ENCODE measurements at regions not wholly inside any gene's neighbourhood (a gene's known extent, or its start where the extent isn't known, plus 50 kb on each side); places are given as distances from the start of the nearest gene placed in this dataset.
"Not testable (repeated sequence)": the region's sequence is repeated elsewhere in the genome, so short reads cannot be mapped to it uniquely, and the experiment has no call there.

DNA sequence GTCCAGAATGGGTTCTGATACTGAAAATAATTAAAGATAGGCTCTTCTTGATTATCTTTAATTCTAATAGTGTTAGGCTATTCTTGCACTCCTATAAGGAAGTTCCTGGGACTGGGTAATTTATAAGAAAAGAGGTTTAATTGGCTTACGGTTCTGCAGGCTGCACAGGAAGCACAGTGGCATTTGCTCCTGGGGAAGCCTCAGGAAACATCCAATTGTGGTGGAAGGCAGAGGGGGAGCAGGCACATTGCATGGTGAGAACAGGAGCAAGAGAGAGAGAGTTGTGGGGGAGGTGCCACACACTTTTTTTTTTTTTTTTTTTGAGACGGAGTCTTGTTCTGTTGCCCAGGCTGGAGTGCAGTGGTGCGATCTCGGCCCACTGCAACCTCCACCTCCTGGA is 540.3 kb downstream of the RFPL4B start:
- not testable (repeated sequence) for H3K27ac Mint-ChIP-seq; H3K4me3 ChIP-seq; ATAC-seq; H3K9me3 Mint-ChIP-seq; H3K4me1 ChIP-seq (ENCODE audit: insufficient read depth); H2AFZ ChIP-seq; H3K4me2 ChIP-seq; H3K27me3 Mint-ChIP-seq (ENCODE audit: insufficient read depth, low read depth, poor library complexity); H3K4me3 Mint-ChIP-seq; DNase-seq (ENCODE audit: low spot score); H3K27me3 ChIP-seq (ENCODE audit: insufficient read depth); H3F3A ChIP-seq (replicated peaks; ENCODE audit: low read depth); H3K36me3 Mint-ChIP-seq (ENCODE audit: low read depth); H3K36me3 ChIP-seq (ENCODE audit: insufficient read depth); H3K27ac ChIP-seq (ENCODE audit: low read depth); H3K9me2 ChIP-seq (ENCODE audit: insufficient read depth); H3K4me1 Mint-ChIP-seq; H4K20me1 ChIP-seq (replicated peaks; ENCODE audit: insufficient read depth); H3K79me2 ChIP-seq (replicated peaks; ENCODE audit: insufficient read depth)

DNA sequence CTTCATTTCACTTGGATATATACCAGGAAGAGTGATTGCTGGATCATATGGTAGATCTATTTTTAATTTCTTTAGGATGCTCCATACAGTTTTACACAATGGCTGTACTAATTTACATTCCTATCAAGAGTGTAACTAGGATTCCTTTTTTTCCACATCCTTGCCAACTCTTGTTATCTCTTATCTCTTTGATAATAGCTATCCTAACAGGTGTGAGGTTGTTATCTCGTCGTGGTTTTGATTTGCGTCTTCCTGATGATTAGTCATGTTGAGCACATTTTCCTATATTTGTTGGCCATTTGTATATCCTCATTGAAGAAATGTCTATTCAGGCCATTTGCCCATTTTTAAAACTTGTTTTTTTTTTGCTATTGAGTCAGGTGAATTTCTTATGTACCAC is 552.4 kb downstream of the RFPL4B start:
- H3K4me3 Mint-ChIP-seq, result no peak overlapping the region
- Histone ChIP-seq H3K4me3 (no peak overlapping the region), H2AFZ (no peak overlapping the region), H3K4me2 (no peak overlapping the region), H3F3A (replicated peaks; ENCODE audit: low read depth) (no peaks in the 10 kb centered on the region), H3K27ac (ENCODE audit: low read depth) (no peak overlapping the region), H3K79me2 (replicated peaks; ENCODE audit: insufficient read depth) (no peaks in the 10 kb centered on the region), H4K20me1 (replicated peaks; ENCODE audit: insufficient read depth) (no peaks in the 10 kb centered on the region), H3K9me2 (ENCODE audit: insufficient read depth) (no peaks in the 10 kb centered on the region), H3K4me1 (ENCODE audit: insufficient read depth) (no peaks in the 10 kb centered on the region), H3K36me3 (ENCODE audit: insufficient read depth) (no peaks in the 10 kb centered on the region), H3K27me3 (ENCODE audit: insufficient read depth) (no peaks in the 10 kb centered on the region)
- H3K9me3 Mint-ChIP-seq, result peaks cover 14% of the 10 kb centered on the region
- DNase-seq (ENCODE audit: low spot score) (no peak), ATAC-seq (no peak)
- TF ChIP-seq JUNB (IDR thresholded peaks at IDR 0.05; ENCODE audit: unreplicated experiment) (no peak), CREB1 (CRISPR knock-in tag; IDR thresholded peaks at IDR 0.05; ENCODE audit: low read depth) (no peak), EZH2 (IDR thresholded peaks at IDR 0.05; ENCODE audit: low read depth, unreplicated experiment) (no peak), STAT1 (IDR thresholded peaks at IDR 0.05; ENCODE audit: unreplicated experiment) (no peak), POLR2AphosphoS5 (IDR thresholded peaks at IDR 0.05; ENCODE audit: low read depth) (no peak), EZH2phosphoT487 (IDR thresholded peaks at IDR 0.05; ENCODE audit: unreplicated experiment) (no peak)
- TF ChIP-seq, protein P1, sequence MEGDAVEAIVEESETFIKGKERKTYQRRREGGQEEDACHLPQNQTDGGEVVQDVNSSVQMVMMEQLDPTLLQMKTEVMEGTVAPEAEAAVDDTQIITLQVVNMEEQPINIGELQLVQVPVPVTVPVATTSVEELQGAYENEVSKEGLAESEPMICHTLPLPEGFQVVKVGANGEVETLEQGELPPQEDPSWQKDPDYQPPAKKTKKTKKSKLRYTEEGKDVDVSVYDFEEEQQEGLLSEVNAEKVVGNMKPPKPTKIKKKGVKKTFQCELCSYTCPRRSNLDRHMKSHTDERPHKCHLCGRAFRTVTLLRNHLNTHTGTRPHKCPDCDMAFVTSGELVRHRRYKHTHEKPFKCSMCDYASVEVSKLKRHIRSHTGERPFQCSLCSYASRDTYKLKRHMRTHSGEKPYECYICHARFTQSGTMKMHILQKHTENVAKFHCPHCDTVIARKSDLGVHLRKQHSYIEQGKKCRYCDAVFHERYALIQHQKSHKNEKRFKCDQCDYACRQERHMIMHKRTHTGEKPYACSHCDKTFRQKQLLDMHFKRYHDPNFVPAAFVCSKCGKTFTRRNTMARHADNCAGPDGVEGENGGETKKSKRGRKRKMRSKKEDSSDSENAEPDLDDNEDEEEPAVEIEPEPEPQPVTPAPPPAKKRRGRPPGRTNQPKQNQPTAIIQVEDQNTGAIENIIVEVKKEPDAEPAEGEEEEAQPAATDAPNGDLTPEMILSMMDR (conservative IDR thresholded peaks at IDR 0.05; ENCODE audit: low read depth in 2 of 2), result no peak
- TF ChIP-seq, protein P2, sequence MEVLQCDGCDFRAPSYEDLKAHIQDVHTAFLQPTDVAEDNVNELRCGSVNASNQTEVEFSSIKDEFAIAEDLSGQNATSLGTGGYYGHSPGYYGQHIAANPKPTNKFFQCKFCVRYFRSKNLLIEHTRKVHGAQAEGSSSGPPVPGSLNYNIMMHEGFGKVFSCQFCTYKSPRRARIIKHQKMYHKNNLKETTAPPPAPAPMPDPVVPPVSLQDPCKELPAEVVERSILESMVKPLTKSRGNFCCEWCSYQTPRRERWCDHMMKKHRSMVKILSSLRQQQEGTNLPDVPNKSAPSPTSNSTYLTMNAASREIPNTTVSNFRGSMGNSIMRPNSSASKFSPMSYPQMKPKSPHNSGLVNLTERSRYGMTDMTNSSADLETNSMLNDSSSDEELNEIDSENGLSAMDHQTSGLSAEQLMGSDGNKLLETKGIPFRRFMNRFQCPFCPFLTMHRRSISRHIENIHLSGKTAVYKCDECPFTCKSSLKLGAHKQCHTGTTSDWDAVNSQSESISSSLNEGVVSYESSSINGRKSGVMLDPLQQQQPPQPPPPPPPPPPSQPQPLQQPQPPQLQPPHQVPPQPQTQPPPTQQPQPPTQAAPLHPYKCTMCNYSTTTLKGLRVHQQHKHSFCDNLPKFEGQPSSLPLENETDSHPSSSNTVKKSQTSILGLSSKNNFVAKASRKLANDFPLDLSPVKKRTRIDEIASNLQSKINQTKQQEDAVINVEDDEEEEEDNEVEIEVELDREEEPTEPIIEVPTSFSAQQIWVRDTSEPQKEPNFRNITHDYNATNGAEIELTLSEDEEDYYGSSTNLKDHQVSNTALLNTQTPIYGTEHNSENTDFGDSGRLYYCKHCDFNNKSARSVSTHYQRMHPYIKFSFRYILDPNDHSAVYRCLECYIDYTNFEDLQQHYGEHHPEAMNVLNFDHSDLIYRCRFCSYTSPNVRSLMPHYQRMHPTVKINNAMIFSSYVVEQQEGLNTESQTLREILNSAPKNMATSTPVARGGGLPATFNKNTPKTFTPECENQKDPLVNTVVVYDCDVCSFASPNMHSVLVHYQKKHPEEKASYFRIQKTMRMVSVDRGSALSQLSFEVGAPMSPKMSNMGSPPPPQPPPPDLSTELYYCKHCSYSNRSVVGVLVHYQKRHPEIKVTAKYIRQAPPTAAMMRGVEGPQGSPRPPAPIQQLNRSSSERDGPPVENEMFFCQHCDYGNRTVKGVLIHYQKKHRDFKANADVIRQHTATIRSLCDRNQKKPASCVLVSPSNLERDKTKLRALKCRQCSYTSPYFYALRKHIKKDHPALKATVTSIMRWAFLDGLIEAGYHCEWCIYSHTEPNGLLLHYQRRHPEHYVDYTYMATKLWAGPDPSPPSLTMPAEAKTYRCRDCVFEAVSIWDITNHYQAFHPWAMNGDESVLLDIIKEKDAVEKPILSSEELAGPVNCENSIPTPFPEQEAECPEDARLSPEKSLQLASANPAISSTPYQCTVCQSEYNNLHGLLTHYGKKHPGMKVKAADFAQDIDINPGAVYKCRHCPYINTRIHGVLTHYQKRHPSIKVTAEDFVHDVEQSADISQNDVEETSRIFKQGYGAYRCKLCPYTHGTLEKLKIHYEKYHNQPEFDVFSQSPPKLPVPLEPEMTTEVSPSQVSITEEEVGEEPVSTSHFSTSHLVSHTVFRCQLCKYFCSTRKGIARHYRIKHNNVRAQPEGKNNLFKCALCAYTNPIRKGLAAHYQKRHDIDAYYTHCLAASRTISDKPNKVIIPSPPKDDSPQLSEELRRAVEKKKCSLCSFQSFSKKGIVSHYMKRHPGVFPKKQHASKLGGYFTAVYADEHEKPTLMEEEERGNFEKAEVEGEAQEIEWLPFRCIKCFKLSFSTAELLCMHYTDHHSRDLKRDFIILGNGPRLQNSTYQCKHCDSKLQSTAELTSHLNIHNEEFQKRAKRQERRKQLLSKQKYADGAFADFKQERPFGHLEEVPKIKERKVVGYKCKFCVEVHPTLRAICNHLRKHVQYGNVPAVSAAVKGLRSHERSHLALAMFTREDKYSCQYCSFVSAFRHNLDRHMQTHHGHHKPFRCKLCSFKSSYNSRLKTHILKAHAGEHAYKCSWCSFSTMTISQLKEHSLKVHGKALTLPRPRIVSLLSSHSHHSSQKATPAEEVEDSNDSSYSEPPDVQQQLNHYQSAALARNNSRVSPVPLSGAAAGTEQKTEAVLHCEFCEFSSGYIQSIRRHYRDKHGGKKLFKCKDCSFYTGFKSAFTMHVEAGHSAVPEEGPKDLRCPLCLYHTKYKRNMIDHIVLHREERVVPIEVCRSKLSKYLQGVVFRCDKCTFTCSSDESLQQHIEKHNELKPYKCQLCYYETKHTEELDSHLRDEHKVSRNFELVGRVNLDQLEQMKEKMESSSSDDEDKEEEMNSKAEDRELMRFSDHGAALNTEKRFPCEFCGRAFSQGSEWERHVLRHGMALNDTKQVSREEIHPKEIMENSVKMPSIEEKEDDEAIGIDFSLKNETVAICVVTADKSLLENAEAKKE (CRISPR knock-in tag; IDR thresholded peaks at IDR 0.05), result no peak
- H3K27me3 Mint-ChIP-seq (ENCODE audit: insufficient read depth, low read depth, poor library complexity), result no peaks in the 10 kb centered on the region
- no peaks in the 10 kb centered on the region for H3K4me1 Mint-ChIP-seq
- H3K36me3 Mint-ChIP-seq (ENCODE audit: low read depth), result peaks cover 5% of the 10 kb centered on the region
- H3K27ac Mint-ChIP-seq, result no peak overlapping the region
